ENCODE measurements at regions not wholly inside any gene's neighbourhood (a gene's known extent, or its start where the extent isn't known, plus 50 kb on each side); places are given as distances from the start of the nearest gene placed in this dataset.

DNA sequence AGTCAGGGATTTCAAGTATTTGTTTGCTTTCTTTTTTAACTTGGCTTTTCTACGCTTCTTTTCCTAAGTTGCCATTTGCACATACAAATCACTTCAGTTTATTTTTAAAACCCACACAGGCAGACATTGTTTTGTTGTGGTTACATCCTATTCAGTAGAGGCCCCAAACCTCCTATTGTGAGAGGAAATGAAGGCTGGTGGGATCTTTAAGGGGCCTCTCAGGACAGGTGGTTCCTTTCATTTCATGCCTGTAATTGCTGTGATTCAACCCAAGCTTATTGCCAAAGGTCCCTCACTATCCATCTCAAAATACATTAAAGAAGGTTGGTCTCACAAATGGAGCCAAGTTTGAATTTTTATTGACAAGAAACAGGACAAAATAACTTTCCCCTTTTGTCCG, 257.1 kb downstream of the ADAMTS20 start:
- no peak for ATAC-seq
- CTCF ChIA-PET, result no interaction called here
- no peaks in the 10 kb centered on the region for H3K36me3 Mint-ChIP-seq
- no peak overlapping the region for H3K27ac Mint-ChIP-seq
- no peak overlapping the region for H3K4me3 Mint-ChIP-seq
- TF ChIP-seq, protein P1, sequence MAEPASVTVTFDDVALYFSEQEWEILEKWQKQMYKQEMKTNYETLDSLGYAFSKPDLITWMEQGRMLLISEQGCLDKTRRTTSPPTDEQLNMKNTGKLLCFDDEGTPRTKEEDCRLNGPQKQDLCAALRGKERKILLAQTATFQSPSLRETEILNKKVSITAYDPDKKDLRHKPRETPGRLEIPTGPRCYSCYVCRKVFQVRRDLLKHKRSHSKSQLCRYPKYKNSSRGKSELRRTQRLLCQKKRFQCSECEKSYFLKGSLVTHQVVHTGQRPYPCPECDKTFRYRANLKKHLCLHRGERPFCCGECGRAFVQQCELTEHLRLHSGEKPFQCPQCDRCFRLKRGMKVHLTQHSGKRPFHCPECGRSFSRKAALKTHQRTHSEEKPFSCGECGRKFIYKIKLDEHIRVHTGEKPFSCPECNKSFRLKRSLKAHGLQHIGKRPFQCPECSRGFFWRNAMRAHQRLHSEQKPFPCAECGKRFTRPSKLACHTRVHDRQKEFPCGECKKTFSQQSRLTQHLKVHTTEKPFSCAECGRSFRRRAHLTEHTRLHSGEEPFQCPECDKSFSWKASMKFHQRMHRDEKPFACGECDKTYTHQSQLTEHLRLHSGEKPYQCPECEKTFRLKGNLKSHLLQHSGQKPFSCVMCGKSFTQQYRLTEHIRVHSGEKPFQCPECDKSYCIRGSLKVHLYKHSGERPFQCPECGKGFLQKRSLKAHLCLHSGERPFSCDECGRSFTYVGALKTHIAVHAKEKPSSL (CRISPR knock-in tag; conservative IDR thresholded peaks at IDR 0.05), result no peak
- TF ChIP-seq EMX1 (CRISPR knock-in tag; IDR thresholded peaks at IDR 0.05), result no peak
- TF ChIP-seq GRHL2 (CRISPR knock-in tag; IDR thresholded peaks at IDR 0.05; ENCODE audit: insufficient replicate concordance, severe bottlenecking), result no peak
- no peak for TF ChIP-seq ESRRA (CRISPR knock-in tag; IDR thresholded peaks at IDR 0.05; ENCODE audit: borderline replicate concordance)
- no peak for TF ChIP-seq SMAD4 (CRISPR knock-in tag; IDR thresholded peaks at IDR 0.05)
- no peak for TF ChIP-seq NR3C1 (CRISPR knock-in tag; conservative IDR thresholded peaks at IDR 0.05; ENCODE audit: low read depth)
- TF ChIP-seq, protein P2, sequence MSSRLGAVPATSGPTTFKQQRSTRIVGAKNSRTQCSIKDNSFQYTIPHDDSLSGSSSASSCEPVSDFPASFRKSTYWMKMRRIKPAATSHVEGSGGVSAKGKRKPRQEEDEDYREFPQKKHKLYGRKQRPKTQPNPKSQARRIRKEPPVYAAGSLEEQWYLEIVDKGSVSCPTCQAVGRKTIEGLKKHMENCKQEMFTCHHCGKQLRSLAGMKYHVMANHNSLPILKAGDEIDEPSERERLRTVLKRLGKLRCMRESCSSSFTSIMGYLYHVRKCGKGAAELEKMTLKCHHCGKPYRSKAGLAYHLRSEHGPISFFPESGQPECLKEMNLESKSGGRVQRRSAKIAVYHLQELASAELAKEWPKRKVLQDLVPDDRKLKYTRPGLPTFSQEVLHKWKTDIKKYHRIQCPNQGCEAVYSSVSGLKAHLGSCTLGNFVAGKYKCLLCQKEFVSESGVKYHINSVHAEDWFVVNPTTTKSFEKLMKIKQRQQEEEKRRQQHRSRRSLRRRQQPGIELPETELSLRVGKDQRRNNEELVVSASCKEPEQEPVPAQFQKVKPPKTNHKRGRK (CRISPR knock-in tag; IDR thresholded peaks at IDR 0.05; ENCODE audit: borderline replicate concordance), result no peak
- TF ChIP-seq ETV6 (CRISPR knock-in tag; IDR thresholded peaks at IDR 0.05), result no peak
- TF ChIP-seq, protein P3, sequence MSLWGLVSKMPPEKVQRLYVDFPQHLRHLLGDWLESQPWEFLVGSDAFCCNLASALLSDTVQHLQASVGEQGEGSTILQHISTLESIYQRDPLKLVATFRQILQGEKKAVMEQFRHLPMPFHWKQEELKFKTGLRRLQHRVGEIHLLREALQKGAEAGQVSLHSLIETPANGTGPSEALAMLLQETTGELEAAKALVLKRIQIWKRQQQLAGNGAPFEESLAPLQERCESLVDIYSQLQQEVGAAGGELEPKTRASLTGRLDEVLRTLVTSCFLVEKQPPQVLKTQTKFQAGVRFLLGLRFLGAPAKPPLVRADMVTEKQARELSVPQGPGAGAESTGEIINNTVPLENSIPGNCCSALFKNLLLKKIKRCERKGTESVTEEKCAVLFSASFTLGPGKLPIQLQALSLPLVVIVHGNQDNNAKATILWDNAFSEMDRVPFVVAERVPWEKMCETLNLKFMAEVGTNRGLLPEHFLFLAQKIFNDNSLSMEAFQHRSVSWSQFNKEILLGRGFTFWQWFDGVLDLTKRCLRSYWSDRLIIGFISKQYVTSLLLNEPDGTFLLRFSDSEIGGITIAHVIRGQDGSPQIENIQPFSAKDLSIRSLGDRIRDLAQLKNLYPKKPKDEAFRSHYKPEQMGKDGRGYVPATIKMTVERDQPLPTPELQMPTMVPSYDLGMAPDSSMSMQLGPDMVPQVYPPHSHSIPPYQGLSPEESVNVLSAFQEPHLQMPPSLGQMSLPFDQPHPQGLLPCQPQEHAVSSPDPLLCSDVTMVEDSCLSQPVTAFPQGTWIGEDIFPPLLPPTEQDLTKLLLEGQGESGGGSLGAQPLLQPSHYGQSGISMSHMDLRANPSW (CRISPR knock-in tag; conservative IDR thresholded peaks at IDR 0.05; ENCODE audit: low read depth), result no peak
- TF ChIP-seq GTF2I (CRISPR knock-in tag; conservative IDR thresholded peaks at IDR 0.05), result no peak
- TF ChIP-seq CBFB (CRISPR knock-in tag; IDR thresholded peaks at IDR 0.05; ENCODE audit: low read depth), result no peak
- no peak for TF ChIP-seq ZNF671 (CRISPR knock-in tag; IDR thresholded peaks at IDR 0.05)
- no peak for TF ChIP-seq ZNF232 (CRISPR knock-in tag; IDR thresholded peaks at IDR 0.05)
- no peak for TF ChIP-seq SP1 (CRISPR knock-in tag; conservative IDR thresholded peaks at IDR 0.05)
- TF ChIP-seq TEAD1 (CRISPR knock-in tag; IDR thresholded peaks at IDR 0.05), result no peak
- no peak for TF ChIP-seq RORB (CRISPR knock-in tag; IDR thresholded peaks at IDR 0.05)
- TF ChIP-seq SMAD3 (CRISPR knock-in tag; IDR thresholded peaks at IDR 0.05; ENCODE audit: borderline replicate concordance), result no peak
- TF ChIP-seq, protein P4, sequence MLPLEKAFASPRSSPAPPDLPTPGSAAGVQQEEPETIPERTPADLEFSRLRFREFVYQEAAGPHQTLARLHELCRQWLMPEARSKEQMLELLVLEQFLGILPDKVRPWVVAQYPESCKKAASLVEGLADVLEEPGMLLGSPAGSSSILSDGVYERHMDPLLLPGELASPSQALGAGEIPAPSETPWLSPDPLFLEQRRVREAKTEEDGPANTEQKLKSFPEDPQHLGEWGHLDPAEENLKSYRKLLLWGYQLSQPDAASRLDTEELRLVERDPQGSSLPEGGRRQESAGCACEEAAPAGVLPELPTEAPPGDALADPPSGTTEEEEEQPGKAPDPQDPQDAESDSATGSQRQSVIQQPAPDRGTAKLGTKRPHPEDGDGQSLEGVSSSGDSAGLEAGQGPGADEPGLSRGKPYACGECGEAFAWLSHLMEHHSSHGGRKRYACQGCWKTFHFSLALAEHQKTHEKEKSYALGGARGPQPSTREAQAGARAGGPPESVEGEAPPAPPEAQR (CRISPR knock-in tag; IDR thresholded peaks at IDR 0.05), result no peak
- H3K27me3 Mint-ChIP-seq (ENCODE audit: low read depth), result no peaks in the 10 kb centered on the region
- H3K9me3 Mint-ChIP-seq, result peaks cover 7% of the 10 kb centered on the region
- POLR2A ChIA-PET, result no interaction called here
- DNase-seq (ENCODE audit: low spot score), result no peak
- H3K4me1 Mint-ChIP-seq, result peaks cover 18% of the 10 kb centered on the region

DNA sequence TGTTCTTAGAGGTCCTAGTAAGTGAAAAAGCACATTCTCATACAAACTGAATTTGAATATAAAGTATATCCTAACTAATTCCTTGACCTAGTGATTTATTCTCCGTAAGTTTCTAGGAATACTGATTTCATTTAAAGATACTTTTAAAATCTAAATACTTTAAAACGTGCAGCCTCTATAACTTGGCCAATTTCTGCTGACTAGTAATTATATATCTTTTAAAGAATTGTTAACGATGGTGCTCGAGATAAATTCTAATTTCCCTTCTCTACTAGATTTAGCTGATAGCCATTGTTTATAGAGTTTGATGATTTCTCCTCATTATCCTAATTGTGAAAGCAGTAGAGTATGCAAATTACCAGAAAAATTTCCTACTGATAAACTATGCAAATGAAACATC, 257.9 kb downstream of the ADAMTS20 start:
- CTCF ChIA-PET, result no interaction called here
- no peak overlapping the region for H3K27ac Mint-ChIP-seq
- no peak overlapping the region for H3K4me3 Mint-ChIP-seq
- H3K36me3 Mint-ChIP-seq, result no peaks in the 10 kb centered on the region
- POLR2A ChIA-PET, result no interaction called here
- DNase-seq (ENCODE audit: low spot score) (no peak), ATAC-seq (no peak)
- H3K4me1 Mint-ChIP-seq, result peaks cover 18% of the 10 kb centered on the region
- no peaks in the 10 kb centered on the region for H3K27me3 Mint-ChIP-seq (ENCODE audit: low read depth)
- peaks cover 7% of the 10 kb centered on the region for H3K9me3 Mint-ChIP-seq
- TF ChIP-seq ZNF423 (CRISPR knock-in tag; IDR thresholded peaks at IDR 0.05) (no peak), ATF1 (CRISPR knock-in tag; IDR thresholded peaks at IDR 0.05) (no peak), SMAD4 (CRISPR knock-in tag; IDR thresholded peaks at IDR 0.05) (no peak)

Measured in WTC11 (cell line).